Heart right ventricle (tissue), 16 donors: ENCODE measurements at regions not wholly inside any gene's neighbourhood (a gene's known extent, or its start where the extent isn't known, plus 50 kb on each side); places are given as distances from the start of the nearest gene placed in this dataset.

Experiments used
- ATAC-seq, 8 donors: fragments of 200-7000 bp; cut with Tn5 transposase; one replicate each; pipeline ENCODE4 v1.9.1; 2020; ENCODE audit warnings: mild to moderate bottlenecking in 8 of 8, moderate library complexity in 8 of 8, moderate number of reproducible peaks in 1 of 8
- DNase-seq, 2 donors: peaks; one replicate each; pipeline ENCODE4 v3.0.0-alpha.2; 2020
- H3K27ac ChIP-seq, 10 donors: fragments of 200-600 bp; sonication (generic) in 2 of 10; one replicate each; pipeline versions ENCODE4 v1.5.0 to v1.8.0; 2020 to 2022; ENCODE audit warnings: mild to moderate bottlenecking in 3 of 10
- H3K27me3 ChIP-seq, 7 donors: fragments of 200-600 bp; one replicate each; pipeline ENCODE4 v1.8.0; 2021 to 2022; ENCODE audit warnings: mild to moderate bottlenecking in 2 of 7
- H3K36me3 ChIP-seq, 9 donors: fragments of 200-600 bp; sonication (generic) in 1 of 9; one replicate each; pipeline versions ENCODE4 v1.5.0 to v1.8.0; 2020 to 2022; ENCODE audit warnings: mild to moderate bottlenecking in 2 of 9
- H3K4me1 ChIP-seq, 9 donors: fragments of 200-600 bp; sonication (generic) in 1 of 9; one replicate each; pipeline versions ENCODE4 v1.5.0 to v1.8.0; 2020 to 2022; ENCODE audit warnings: mild to moderate bottlenecking in 4 of 9
- H3K4me3 ChIP-seq, 10 donors: fragments of 200-600 bp; sonication (generic) in 2 of 10; one replicate each; pipeline versions ENCODE4 v1.5.0 to v1.8.0; 2020 to 2022; ENCODE audit warnings: mild to moderate bottlenecking in 7 of 10, moderate library complexity in 2 of 10
- H3K9me3 ChIP-seq, 11 donors: fragments of 200-600 bp in 10 of 11; sonication (generic) in 2 of 11; one replicate each; pipeline versions ENCODE4 v1.5.0 to v1.8.0; 2013 to 2022; ENCODE audit warnings: mild to moderate bottlenecking in 2 of 11, control low read depth in 1 of 11, moderate library complexity in 1 of 11
- WGBS, 2 donors: extraction: QIAGEN DNeasy Blood & Tissue Kit; methylation state at CpG; one replicate each; pipeline ENCODE4 v1.1.7; 2013; ENCODE audit warnings: inconsistent platforms in 1 of 2; 5-methylcytosine and 5-hydroxymethylcytosine counted together
- intact Hi-C, 10 donors: fragments of 100-400 bp; cut with DNase I; formaldehyde crosslinking; loops; one replicate each; pipeline versions ENCODE4 v1.11.1 to v1.14.2; 2022
- TF ChIP-seq, protein P1 (sequence below), 9 donors: fragments of 200-600 bp; sonication (generic) in 2 of 9; IDR thresholded peaks; one replicate each; pipeline versions ENCODE4 v1.5.0 to v1.8.0; 2021 to 2022; ENCODE audit warnings: antibody characterized with exemption in 9 of 9, mild to moderate bottlenecking in 5 of 9, moderate library complexity in 1 of 9
- donor health status: Arrhythmogenic right ventricular cardiomyopathy.
- donor health status: ischemic (EF 13 %, LVEDD 7.1; RV severe dilation, severe dysfunction).
- donor health status: healthy with polysubstance abuse.
- donor health status: DM: no; HTN: yes; CAD: no.
- donor health status: DM: no; HTN: no; CAD: no.
- donor health status: ischemic (EF 25% LVEDD 6.9; RV normal size, moderate dysfunction).
- donor health status: ischemic (EF 25% LVEDD 5.7; RV mildly dilated, moderate dysfunction).
- donor health status: healthy.
- donor health status: DM: yes; HTN: yes; CAD: no.
- donor health status: Ischemic cardiomyopathy.
- donor health status: ischemic (EF 35%, LVEDD 5.7; RV mildly dilated, moderate dysfunction).
- donor health status: nonischemic (EF 11% LVEDD 7.7; RV severe dilation, severe dysfunction).
- donor health status: DM: yes; HTN: yes; CAD: no.
- donor health status: PGD.
- donor health status: ischemic (EF 29% LVEDD 5.4; RV normal size, mild dysfunction).
- donor health status: nonischemic (EF 23%, LVEDD 6.1; RV moderate dilation, normal function).

- Histone ChIP-seq H3K36me3 (no peaks in the 10 kb centered on the region), H3K4me3 (no peak overlapping the region), H3K9me3 (no peaks in the 10 kb centered on the region), H3K27ac (no peak overlapping the region), H3K4me1 (peaks cover 0 to 48% (median 0%) of the 10 kb centered on the region in 9 donors), H3K27me3 (no peaks in the 10 kb centered on the region)
- 91 to 94% methylated on average over 4 of the region's 4 CpGs for WGBS, 2 donors
- DNase-seq (no peak), ATAC-seq (no peak)
- TF ChIP-seq, protein P1, sequence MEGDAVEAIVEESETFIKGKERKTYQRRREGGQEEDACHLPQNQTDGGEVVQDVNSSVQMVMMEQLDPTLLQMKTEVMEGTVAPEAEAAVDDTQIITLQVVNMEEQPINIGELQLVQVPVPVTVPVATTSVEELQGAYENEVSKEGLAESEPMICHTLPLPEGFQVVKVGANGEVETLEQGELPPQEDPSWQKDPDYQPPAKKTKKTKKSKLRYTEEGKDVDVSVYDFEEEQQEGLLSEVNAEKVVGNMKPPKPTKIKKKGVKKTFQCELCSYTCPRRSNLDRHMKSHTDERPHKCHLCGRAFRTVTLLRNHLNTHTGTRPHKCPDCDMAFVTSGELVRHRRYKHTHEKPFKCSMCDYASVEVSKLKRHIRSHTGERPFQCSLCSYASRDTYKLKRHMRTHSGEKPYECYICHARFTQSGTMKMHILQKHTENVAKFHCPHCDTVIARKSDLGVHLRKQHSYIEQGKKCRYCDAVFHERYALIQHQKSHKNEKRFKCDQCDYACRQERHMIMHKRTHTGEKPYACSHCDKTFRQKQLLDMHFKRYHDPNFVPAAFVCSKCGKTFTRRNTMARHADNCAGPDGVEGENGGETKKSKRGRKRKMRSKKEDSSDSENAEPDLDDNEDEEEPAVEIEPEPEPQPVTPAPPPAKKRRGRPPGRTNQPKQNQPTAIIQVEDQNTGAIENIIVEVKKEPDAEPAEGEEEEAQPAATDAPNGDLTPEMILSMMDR (IDR thresholded peaks at IDR 0.05), result no peak
- intact Hi-C loops, result no loop called here
These were observed 138.6 kb downstream of the CEBPB start for GRCh38 chr20:50328996-50329898.

GRCh38 chr20:50329981-50330503 is 139.4 kb downstream of the CEBPB start:
- no peak for DNase-seq
- Histone ChIP-seq H3K36me3 (no peaks in the 10 kb centered on the region), H3K27me3 (no peaks in the 10 kb centered on the region), H3K4me3 (no peak overlapping the region), H3K9me3 (no peaks in the 10 kb centered on the region), H3K27ac (no peak overlapping the region), H3K4me1 (peaks cover 0 to 51% (median 0%) of the 10 kb centered on the region in 9 donors)
- TF ChIP-seq, protein P1 (IDR thresholded peaks at IDR 0.05), result no peak
- ATAC-seq, result no peak
- intact Hi-C loops, result no loop called here
- 96 to 99% methylated on average over 3 of the region's 3 CpGs for WGBS, 2 donors

- H3K4me1 ChIP-seq, result peaks cover 0 to 49% (median 0%) of the 10 kb centered on the region in 9 donors
- H3K4me3 ChIP-seq, result no peak overlapping the region
- H3K27me3 ChIP-seq, result no peaks in the 10 kb centered on the region
- H3K27ac ChIP-seq, result no peak overlapping the region
- no peaks in the 10 kb centered on the region for H3K36me3 ChIP-seq
- no peaks in the 10 kb centered on the region for H3K9me3 ChIP-seq
- TF ChIP-seq, protein P1 (IDR thresholded peaks at IDR 0.05), result no peak
- WGBS, 2 donors, result 72 to 75% methylated on average over 17 of the region's 17 CpGs
- peak in 3 of 8 donors; percentile 23 to 28 (median 23) for ATAC-seq
- intact Hi-C loops, result no loop called here
- DNase-seq, result no peak
These were observed 140.1 kb downstream of the CEBPB start for GRCh38 chr20:50330504-50331313.
